ENCODE measurements at regions not wholly inside any gene's neighbourhood (a gene's known extent, or its start where the extent isn't known, plus 50 kb on each side); places are given as distances from the start of the nearest gene placed in this dataset.
"Not testable (repeated sequence)": the region's sequence is repeated elsewhere in the genome, so short reads cannot be mapped to it uniquely, and the experiment has no call there.

GRCh38 chr13:59439776-59440428 is 723.8 kb downstream of the DIAPH3 start:
- Mint-ChIP-seq H3K9me3 (no peaks in the 10 kb centered on the region), H3K27ac (no peak overlapping the region), H3K36me3 (ENCODE audit: low read depth) (no peaks in the 10 kb centered on the region), H3K4me3 (no peak overlapping the region), H3K27me3 (peaks cover 3% of the 10 kb centered on the region), H3K4me1 (ENCODE audit: low read depth) (peaks cover 7% of the 10 kb centered on the region)
- ChIA-PET CTCF (interaction anchor here (1.2 to 1.6 kb wide), 2 partner anchors 15 to 48 kb away, joined by 3 to 5 read pairs; no protein-coding TSS in a partner anchor), POLR2A (no interaction called here)
- DNase-seq (no peak), ATAC-seq (no peak)
- intact Hi-C loops (cut with micrococcal nuclease): no loop called here
- TF ChIP-seq, protein P1, sequence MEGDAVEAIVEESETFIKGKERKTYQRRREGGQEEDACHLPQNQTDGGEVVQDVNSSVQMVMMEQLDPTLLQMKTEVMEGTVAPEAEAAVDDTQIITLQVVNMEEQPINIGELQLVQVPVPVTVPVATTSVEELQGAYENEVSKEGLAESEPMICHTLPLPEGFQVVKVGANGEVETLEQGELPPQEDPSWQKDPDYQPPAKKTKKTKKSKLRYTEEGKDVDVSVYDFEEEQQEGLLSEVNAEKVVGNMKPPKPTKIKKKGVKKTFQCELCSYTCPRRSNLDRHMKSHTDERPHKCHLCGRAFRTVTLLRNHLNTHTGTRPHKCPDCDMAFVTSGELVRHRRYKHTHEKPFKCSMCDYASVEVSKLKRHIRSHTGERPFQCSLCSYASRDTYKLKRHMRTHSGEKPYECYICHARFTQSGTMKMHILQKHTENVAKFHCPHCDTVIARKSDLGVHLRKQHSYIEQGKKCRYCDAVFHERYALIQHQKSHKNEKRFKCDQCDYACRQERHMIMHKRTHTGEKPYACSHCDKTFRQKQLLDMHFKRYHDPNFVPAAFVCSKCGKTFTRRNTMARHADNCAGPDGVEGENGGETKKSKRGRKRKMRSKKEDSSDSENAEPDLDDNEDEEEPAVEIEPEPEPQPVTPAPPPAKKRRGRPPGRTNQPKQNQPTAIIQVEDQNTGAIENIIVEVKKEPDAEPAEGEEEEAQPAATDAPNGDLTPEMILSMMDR (IDR thresholded peaks at IDR 0.05): no peak

GRCh38 chr13:59441068-59441467 is 722.7 kb downstream of the DIAPH3 start:
- DNase-seq (peak; percentile 33), ATAC-seq (peak; percentile 55)
- H3K27me3 Mint-ChIP-seq; H3K36me3 Mint-ChIP-seq (ENCODE audit: low read depth); intact Hi-C loops (cut with micrococcal nuclease); H3K27ac Mint-ChIP-seq; H3K9me3 Mint-ChIP-seq; POLR2A ChIA-PET; CTCF ChIA-PET; H3K4me1 Mint-ChIP-seq (ENCODE audit: low read depth): not testable (repeated sequence)
- H3K4me3 Mint-ChIP-seq: peak overlapping the region; percentile 60

DNA sequence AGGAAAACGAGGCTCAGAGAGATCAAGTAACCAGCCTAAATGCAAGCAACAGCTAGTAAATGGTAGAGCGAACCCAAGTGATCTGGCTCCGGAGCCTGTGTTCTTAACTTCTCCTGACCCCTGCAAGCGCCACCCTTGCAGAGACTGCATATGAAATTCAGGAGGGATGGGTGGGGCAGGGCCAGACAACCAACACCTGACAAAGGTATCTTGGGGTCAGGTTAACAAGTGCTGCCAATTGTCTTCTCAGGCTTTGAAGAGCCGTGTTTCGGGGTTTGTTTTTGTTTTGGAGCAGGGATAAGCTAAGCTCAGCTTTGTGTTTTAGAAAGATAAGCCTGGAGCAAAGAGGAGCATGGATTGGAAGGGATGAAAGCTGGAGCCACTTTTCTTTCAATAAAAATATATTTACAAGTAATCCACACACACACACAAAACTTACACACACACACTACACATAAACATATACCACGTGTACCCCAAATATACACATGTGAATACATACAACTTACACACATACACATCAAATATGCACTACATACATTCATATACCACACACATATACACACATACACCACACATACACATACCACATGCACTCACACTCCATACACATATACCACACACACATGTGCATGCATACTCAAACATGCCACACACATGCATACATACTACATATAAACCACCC is 722.0 kb downstream of the DIAPH3 start:
- DNase-seq (no peak), ATAC-seq (no peak)
- H3K36me3 Mint-ChIP-seq (ENCODE audit: low read depth): no peaks in the 10 kb centered on the region
- TF ChIP-seq, protein P1 (IDR thresholded peaks at IDR 0.05): no peak
- peak overlapping the region; percentile 60 for H3K4me3 Mint-ChIP-seq
- H3K27me3 Mint-ChIP-seq: peaks cover 3% of the 10 kb centered on the region
- peaks cover 7% of the 10 kb centered on the region for H3K4me1 Mint-ChIP-seq (ENCODE audit: low read depth)
- intact Hi-C loops (cut with micrococcal nuclease): no loop called here
- H3K27ac Mint-ChIP-seq: no peak overlapping the region
- ChIA-PET CTCF (interaction anchor here (1.0 kb wide), 1 partner anchor 50 kb away, joined by 3 read pairs; no protein-coding TSS in a partner anchor), POLR2A (no interaction called here)
- H3K9me3 Mint-ChIP-seq: no peaks in the 10 kb centered on the region

GRCh38 chr13:59442461-59442860 is 721.3 kb downstream of the DIAPH3 start:
- intact Hi-C loops (cut with micrococcal nuclease): no loop called here
- TF ChIP-seq, protein P1 (IDR thresholded peaks at IDR 0.05): no peak
- H3K27ac Mint-ChIP-seq: no peak overlapping the region

DNA sequence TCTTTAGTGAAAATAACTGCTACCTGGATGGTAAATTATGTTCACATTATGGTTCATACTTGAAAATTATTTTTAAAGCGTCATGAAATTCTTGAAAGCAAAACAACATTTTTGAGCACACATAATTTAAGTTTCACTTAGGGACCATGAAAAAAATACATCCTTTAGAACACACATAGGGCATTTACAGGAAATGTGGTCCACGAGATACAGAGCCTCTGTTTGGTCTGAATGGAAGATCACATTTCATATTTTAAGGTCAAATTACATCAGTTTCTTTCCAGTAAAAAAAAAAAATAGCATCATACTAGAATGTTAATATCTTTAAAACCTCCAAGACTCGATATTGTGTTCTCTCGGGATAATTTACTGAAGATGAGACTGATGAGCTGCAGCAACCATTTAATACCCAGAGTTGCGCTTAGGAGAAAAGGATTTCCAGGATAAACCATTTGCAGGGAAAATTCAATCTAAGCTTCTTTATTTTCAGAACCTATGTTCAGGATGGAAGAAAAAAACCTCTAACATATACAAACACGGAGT is 720.7 kb downstream of the DIAPH3 start:
- CTCF ChIA-PET: interaction anchor here (1.0 kb wide), 1 partner anchor 51 kb away, joined by 3 read pairs; no protein-coding TSS in a partner anchor
- ATAC-seq: no peak
- intact Hi-C loops (cut with micrococcal nuclease): no loop called here
- no peak for DNase-seq
- no peaks in the 10 kb centered on the region for H3K36me3 Mint-ChIP-seq (ENCODE audit: low read depth)
- TF ChIP-seq, protein P1 (IDR thresholded peaks at IDR 0.05): no peak
- POLR2A ChIA-PET: no interaction called here
- no peak overlapping the region for H3K27ac Mint-ChIP-seq
- H3K27me3 Mint-ChIP-seq: peaks cover 3% of the 10 kb centered on the region
- no peaks in the 10 kb centered on the region for H3K9me3 Mint-ChIP-seq
- H3K4me3 Mint-ChIP-seq: no peak overlapping the region
- peaks cover 7% of the 10 kb centered on the region for H3K4me1 Mint-ChIP-seq (ENCODE audit: low read depth)

More at GRCh38 chr13:59442461-59442860, 721.3 kb downstream of the DIAPH3 start:
- Mint-ChIP-seq H3K4me3 (no peak overlapping the region), H3K27me3 (peaks cover 3% of the 10 kb centered on the region), H3K4me1 (ENCODE audit: low read depth) (peaks cover 7% of the 10 kb centered on the region), H3K9me3 (no peaks in the 10 kb centered on the region), H3K36me3 (ENCODE audit: low read depth) (no peaks in the 10 kb centered on the region)
- ATAC-seq: no peak
- POLR2A ChIA-PET: no interaction called here
- DNase-seq: no peak
- CTCF ChIA-PET: interaction anchor here (1.0 kb wide), 1 partner anchor 51 kb away, joined by 3 read pairs; no protein-coding TSS in a partner anchor

Data from activated CD8-positive, alpha-beta T cell treated with anti-CD3 and anti-CD28 coated beads for 36 hours (primary cell).